Muscle layer of duodenum (tissue), 2 donors: ENCODE measurements at regions not wholly inside any gene's neighbourhood (a gene's known extent, or its start where the extent isn't known, plus 50 kb on each side); places are given as distances from the start of the nearest gene placed in this dataset.
"Not testable (repeated sequence)": the region's sequence is repeated elsewhere in the genome, so short reads cannot be mapped to it uniquely, and the experiment has no call there.

Source experiments
- H3K27ac ChIP-seq: one replicate; pipeline ENCODE4 v1.7.0; 2013; ENCODE audit warnings: mild to moderate bottlenecking, low read length
- H3K27me3 ChIP-seq: one replicate; pipeline ENCODE4 v1.7.0; 2013; ENCODE audit warnings: low read depth, mild to moderate bottlenecking, control low read depth, low read length
- H3K36me3 ChIP-seq, 2 donors: one replicate each; pipeline ENCODE4 v1.7.0; 2013; ENCODE audit warnings: low read length in 2 of 2, control low read depth in 1 of 2, mild to moderate bottlenecking in 1 of 2; ENCODE audit not compliant: insufficient read depth in 2 of 2, control insufficient read depth in 1 of 2
- H3K4me1 ChIP-seq, 2 donors: one replicate each; pipeline ENCODE4 v1.7.0; 2013; ENCODE audit warnings: low read length in 2 of 2, mild to moderate bottlenecking in 2 of 2, control low read depth in 1 of 2, moderate library complexity in 1 of 2; ENCODE audit not compliant: insufficient read depth in 2 of 2, control insufficient read depth in 1 of 2
- H3K4me3 ChIP-seq, 2 donors: one replicate each; pipeline ENCODE4 v1.7.0; 2013; ENCODE audit warnings: low read length in 2 of 2, low read depth in 1 of 2, mild to moderate bottlenecking in 1 of 2
- H3K9me3 ChIP-seq, 2 donors: one replicate each; pipeline ENCODE4 v1.7.0; 2013; ENCODE audit warnings: low read length in 2 of 2, control low read depth in 1 of 2, mild to moderate bottlenecking in 1 of 2; ENCODE audit not compliant: control insufficient read depth in 1 of 2
- donor health status: healthy.

DNA sequence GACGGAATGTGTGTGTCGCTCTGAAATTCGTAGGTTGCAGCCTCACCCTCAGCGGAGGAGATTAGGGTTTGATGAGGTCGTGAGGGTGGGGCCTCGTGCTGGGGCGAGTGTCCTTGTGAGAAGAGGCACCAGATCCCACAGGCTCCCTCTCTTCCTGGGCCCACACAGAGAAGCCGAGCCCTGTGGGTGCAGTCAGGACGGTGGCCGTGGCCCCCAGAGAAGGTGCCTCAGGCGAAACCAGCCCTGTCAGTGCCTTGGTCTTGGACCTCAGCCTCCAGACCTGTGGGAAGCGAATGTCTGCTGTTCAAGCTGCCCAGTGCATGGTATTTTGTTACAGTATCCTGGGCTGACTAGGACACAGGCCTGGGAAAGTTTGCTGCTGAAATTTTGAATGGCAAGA lies 108.0 kb upstream of the ALKAL2 start:
- Histone ChIP-seq H3K36me3 (no peaks in the 10 kb centered on the region), H3K4me3 (no peak overlapping the region), H3K27ac (no peak overlapping the region), H3K4me1 (no peaks in the 10 kb centered on the region), H3K9me3 (no peaks in the 10 kb centered on the region), H3K27me3 (no peaks in the 10 kb centered on the region)

DNA sequence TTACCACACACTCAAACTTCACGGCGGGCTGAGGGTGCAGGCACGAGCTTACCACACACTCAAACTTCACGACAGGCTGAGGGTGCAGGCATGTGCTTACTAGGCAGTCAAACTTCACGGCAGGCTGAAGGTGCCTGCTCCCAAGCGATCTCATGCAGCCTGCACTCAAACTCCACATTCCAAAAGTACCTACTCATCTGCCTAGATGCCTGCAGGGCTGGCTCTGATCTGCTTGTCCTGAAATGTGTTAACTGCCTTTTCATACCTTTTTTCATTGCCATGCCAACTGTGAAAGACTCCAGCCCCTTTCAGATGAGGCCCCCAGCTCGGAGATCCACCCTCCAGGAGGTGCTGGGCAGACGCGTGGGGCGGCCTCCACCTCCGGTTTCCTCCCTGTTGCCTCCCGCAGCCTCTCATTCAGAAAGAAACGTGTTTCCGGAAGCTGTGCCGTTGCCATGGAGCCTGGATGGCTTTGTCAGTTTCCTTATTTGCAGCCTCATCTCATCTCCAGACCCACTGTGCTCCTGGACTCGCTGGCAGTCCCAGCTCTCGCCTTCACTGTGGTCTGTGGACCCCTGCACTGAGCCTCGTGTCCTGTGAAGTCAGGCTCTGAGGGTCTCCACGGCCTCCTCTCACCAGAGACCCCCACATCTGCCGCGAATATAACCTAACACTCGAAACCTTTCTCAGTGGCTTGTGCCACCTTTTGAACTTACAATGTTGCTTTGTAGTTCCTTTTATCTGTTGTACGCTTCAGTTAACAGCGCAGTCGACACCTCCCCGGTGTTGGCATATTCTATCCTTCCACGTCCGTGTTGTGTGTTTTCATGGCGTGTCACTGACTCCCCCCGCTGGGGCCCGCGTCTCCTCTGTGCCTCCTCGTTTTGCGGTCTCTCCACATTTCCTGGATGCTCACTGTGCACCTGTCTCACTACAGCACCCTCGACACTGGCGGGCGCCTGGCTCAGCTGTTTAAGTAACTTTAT lies 106.1 kb upstream of the ALKAL2 start:
- Histone ChIP-seq H3K9me3 (no peaks in the 10 kb centered on the region), H3K27me3 (no peaks in the 10 kb centered on the region), H3K4me1 (no peaks in the 10 kb centered on the region), H3K36me3 (no peaks in the 10 kb centered on the region), H3K4me3 (no peak overlapping the region), H3K27ac (no peak overlapping the region)

DNA sequence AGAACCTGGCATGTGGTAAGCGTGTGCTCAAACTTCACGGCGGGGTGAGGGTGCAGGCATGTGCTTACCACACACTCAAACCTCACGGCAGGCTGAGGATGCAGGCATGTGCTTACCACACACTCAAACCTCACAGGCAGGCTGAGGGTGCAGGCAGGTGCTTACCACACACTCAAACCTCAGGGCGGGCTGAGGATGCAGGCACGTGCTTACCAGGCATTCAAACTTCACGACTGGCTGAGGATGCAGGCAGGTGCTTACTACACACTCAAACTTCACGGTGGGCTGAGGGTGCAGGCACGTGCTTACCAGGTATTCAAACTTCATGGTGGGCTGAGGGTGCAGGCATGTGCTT lies 105.0 kb upstream of the ALKAL2 start:
- Histone ChIP-seq H3K36me3 (no peaks in the 10 kb centered on the region), H3K9me3 (no peaks in the 10 kb centered on the region), H3K4me3 (no peak overlapping the region)

DNA sequence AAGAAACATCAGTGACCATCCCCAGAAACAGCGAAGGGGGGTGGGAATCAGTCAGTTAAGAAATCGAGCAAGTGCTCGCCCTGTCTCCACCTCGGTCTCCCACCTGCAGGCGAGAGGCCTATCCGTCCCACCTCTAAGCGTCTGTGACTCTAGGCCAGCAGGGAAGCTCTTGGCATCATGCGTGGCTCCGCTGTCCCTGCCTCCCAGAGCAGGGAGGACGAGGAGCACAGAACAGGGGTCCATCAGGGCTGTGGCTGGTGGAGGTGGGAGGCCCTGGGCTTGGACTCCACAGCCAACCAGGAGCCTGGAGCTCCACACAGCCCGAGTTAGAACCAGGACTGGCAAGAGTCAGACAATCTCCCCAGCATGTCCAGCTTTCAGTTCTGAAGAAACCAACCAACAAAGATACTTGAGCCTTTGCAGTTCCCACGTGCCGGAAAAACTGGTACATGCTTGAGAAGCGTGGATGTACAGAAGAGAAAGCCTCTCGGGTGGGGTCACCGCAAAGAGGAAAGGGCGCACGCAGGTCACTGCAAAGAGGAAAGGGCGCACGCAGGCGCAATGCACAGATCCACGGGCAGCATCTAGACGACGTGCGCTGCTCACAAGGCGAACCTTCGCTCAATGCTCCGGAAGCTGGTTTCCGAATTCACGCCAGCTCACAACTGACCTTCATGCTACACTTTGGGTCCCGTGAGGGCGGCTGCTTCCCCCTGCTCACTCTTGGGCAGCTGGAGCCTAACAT lies 104.5 kb upstream of the ALKAL2 start:
- Histone ChIP-seq H3K4me1 (no peaks in the 10 kb centered on the region), H3K27me3 (no peaks in the 10 kb centered on the region), H3K9me3 (no peaks in the 10 kb centered on the region), H3K36me3 (no peaks in the 10 kb centered on the region), H3K4me3 (no peak overlapping the region), H3K27ac (no peak overlapping the region)

More for the DNA sequence above, 105.0 kb upstream of the ALKAL2 start:
- no peaks in the 10 kb centered on the region for H3K4me1 ChIP-seq
- H3K27ac ChIP-seq = no peak overlapping the region
- no peaks in the 10 kb centered on the region for H3K27me3 ChIP-seq

DNA sequence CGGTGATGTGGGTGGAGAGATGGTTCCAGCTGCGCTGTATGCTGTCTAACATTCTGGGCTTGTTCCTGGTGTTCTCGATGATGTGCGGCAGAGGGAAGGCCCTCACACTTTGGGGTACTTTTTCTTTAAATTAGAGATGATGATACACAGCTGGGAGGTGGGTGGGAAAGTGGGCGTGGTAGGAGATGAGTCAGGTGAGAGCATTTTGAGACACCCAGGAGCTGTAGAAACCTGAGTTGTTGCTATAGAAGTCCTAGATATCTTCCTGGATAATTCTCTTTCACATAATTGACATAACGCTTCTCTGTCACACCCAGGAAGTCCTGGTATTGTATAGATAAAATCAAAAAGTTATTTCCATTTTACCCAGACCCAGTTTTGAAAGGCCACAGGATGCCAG lies 103.8 kb upstream of the ALKAL2 start:
- Histone ChIP-seq H3K4me1 (no peaks in the 10 kb centered on the region), H3K36me3 (no peaks in the 10 kb centered on the region), H3K9me3 (no peaks in the 10 kb centered on the region), H3K27me3 (no peaks in the 10 kb centered on the region), H3K4me3 (no peak overlapping the region), H3K27ac (no peak overlapping the region)

DNA sequence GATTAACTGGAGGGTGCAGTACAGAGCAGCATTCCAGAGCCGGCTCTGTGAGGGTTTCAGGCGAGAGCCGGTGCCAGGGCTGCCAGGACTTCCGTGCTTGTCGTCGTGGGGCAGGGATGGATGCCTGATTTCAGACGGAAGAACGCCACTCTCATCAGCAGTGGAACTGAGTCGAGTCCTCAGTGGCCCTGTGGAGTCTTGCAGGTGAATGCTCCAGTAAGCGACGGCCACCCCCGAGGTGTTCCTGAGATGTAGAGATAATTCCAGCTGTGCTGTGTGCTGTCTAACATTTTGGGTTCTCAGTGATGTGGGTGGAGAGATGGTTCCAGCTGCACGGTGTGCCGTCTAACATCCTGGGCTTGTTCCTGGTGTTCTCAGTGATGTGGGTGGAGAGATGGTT lies 103.1 kb upstream of the ALKAL2 start:
- Histone ChIP-seq H3K9me3 (no peaks in the 10 kb centered on the region), H3K4me1 (no peaks in the 10 kb centered on the region), H3K27ac (no peak overlapping the region), H3K27me3 (no peaks in the 10 kb centered on the region), H3K36me3 (no peaks in the 10 kb centered on the region), H3K4me3 (no peak overlapping the region)

DNA sequence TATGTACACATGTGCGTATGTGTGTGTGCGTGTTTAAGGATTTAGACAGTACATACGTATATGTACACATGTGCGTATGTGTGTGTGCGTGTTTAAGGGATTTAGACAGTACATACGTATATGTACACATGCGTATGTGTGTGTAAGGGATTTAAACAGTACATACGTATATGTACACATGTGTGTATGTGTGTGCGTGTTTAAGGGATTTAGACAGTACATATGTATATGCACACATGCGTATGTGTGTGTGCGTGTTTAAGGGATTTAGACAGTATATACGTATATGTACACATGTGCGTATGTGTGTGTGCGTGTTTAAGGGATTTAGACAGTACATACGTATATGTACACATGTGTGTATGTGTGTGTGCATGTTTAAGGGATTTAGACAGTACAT lies 102.1 kb upstream of the ALKAL2 start:
- not testable (repeated sequence) for H3K9me3 ChIP-seq, H3K27ac ChIP-seq, H3K4me1 ChIP-seq, H3K27me3 ChIP-seq, H3K36me3 ChIP-seq, H3K4me3 ChIP-seq

DNA sequence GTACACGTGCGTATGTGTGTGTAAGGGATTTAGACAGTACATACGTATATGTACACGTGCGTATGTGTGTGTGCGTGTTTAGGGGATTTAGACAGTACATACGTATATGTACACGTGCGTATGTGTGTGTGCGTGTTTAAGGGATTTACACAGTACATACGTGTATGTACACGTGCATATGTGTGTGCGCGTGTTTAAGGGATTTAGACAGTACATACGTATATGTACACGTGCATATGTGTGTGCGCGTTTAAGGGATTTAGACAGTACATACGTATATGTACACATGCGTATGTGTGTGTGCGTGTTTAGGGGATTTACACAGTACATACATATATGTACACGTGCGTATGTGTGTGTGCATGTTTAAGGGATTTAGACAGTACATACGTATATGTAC lies 100.9 kb upstream of the ALKAL2 start:
- H3K4me3 ChIP-seq, H3K27ac ChIP-seq, H3K27me3 ChIP-seq, H3K36me3 ChIP-seq, H3K4me1 ChIP-seq, H3K9me3 ChIP-seq: not testable (repeated sequence)

DNA sequence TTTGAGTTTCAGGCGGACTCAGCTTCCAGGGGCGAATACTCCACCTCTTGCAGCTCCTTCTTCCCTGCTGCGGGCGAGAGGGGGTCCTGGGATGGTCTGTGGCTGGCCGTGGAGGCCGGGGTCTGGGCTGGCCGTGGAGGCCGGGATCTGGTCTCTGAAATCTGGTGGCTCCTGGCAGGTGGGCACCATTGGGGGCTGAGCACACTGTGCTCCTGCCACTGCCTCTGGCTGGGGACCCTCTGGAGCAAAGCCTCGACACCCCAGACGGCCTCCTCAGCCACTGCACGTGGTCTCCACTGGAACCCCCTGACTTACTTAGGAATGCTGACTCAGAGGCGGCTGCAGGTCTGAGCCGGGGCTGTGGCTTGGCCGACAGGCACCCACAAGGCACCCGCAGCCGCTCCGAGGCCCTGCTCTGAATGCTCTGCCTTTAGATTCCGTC lies 100.1 kb upstream of the ALKAL2 start:
- Histone ChIP-seq H3K27me3 (no peaks in the 10 kb centered on the region), H3K9me3 (no peaks in the 10 kb centered on the region), H3K27ac (no peak overlapping the region), H3K4me1 (no peaks in the 10 kb centered on the region), H3K4me3 (no peak overlapping the region), H3K36me3 (no peaks in the 10 kb centered on the region)

DNA sequence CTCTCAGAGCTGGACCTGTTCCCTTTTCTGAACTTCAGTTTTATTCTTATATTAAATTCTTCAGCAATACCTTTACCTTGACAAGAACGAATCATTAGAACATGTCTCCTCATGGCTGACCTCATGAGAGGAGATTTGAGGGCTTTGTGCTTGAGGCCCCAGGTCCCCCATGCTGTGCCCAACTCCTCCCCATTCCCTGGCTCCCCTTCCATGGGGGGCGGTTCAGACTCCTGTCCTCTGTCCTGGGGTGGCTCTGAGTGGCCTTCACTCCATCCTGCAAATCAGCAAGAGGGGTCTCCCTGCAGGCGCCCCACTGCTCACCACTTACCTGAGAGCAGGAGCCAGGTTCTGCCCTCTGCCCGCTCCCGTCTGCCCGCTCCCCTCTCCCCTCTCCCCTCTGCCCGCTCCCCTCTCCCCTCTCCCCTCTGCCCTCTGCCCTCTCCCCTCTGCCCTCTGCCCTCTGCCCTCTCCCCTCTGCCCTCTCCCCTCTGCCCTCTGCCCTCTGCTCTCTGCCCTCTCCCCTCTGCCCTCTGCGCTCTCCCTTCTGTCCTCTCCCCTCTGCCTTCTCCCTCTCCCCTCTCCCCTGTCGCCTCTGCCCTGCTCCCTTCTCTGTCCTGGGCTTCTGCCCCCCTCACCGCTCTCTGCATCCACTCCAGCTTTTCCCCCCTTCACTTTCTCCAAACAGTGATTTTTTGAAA lies 98.7 kb upstream of the ALKAL2 start:
- Histone ChIP-seq H3K36me3 (no peaks in the 10 kb centered on the region), H3K27ac (no peak overlapping the region), H3K9me3 (no peaks in the 10 kb centered on the region), H3K4me3 (no peak overlapping the region), H3K4me1 (no peaks in the 10 kb centered on the region), H3K27me3 (no peaks in the 10 kb centered on the region)

DNA sequence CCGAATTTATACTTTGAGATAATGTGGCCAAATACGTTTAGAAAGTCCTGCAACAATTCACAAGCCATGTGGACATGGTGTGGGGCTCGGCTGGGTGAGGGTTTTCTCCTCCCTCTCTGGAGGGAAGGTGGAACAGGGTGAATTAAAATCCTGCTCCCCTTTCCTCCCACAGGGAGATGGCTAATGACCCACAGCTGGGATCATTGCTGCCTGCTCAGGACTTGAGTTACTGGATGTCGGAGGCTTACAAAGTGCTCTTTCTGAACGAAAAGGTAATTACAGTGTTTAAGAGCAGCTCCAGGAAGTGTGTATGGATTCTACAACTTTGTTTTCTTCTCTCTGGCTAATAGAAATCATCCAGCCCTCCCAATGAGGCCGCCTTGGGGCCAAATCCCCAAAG lies 97.9 kb upstream of the ALKAL2 start:
- no peak overlapping the region for H3K4me3 ChIP-seq
- H3K27me3 ChIP-seq = no peaks in the 10 kb centered on the region
- no peak overlapping the region for H3K27ac ChIP-seq
- no peaks in the 10 kb centered on the region for H3K4me1 ChIP-seq
- no peaks in the 10 kb centered on the region for H3K9me3 ChIP-seq
- no peaks in the 10 kb centered on the region for H3K36me3 ChIP-seq
